Muscle of leg (tissue), 3 donors: ENCODE measurements at regions not wholly inside any gene's neighbourhood (a gene's known extent, or its start where the extent isn't known, plus 50 kb on each side); places are given as distances from the start of the nearest gene placed in this dataset.
A peak's percentile ranks its signal among the peaks of the same experiment; 100 is the strongest.

ENCODE experiments used
- DNase-seq: peaks from one replicate; pipeline ENCODE4 v3.0.0; 2013
- H3K27ac ChIP-seq: one replicate; pipeline ENCODE4 v1.5.1; 2013; ENCODE audit warnings: mild to moderate bottlenecking, low read length, control low read depth
- H3K27me3 ChIP-seq: one replicate; pipeline ENCODE4 v1.6.1; 2013; ENCODE audit warnings: low read length; ENCODE audit not compliant: control insufficient read depth, insufficient read depth
- H3K36me3 ChIP-seq: one replicate; pipeline ENCODE4 v1.6.1; 2013; ENCODE audit warnings: low read length; ENCODE audit not compliant: control insufficient read depth, insufficient read depth
- H3K4me1 ChIP-seq: one replicate; pipeline ENCODE4 v1.6.1; 2013; ENCODE audit warnings: low read length; ENCODE audit not compliant: control insufficient read depth, insufficient read depth
- H3K4me3 ChIP-seq: one replicate; pipeline ENCODE4 v1.5.1; 2013; ENCODE audit warnings: low read length, control low read depth
- H3K9me3 ChIP-seq: replicated peaks from 2 replicates; pipeline ENCODE4 v1.6.1; 2013; ENCODE audit warnings: low read depth, low read length; ENCODE audit not compliant: control insufficient read depth
- WGBS: methylation state at CpG from one replicate; pipeline ENCODE4 v1.1.5; 2013; ENCODE audit warnings: missing lambda C conversion rate; ENCODE audit not compliant: insufficient coverage; 5-methylcytosine and 5-hydroxymethylcytosine counted together

DNA sequence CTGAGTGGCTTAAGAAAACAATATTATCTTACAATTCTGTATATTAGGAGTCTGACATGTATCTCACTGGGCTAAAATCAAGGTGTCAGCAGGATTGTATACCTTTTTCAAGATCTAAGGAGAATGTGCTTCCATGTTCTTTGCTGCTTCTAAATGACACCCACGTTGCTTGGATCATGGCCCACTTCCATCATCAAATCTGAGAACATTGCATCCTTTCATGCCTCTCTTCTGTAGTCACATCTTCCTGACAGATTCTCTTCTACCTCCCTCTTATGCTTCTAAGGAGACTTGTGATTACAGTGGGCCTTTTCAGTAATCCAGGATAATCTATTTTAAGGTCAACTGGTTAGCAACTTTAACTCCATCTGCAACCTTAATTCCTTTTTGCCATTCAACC, 499.4 kb downstream of the FAM181B start:
- DNase-seq: no peak
- WGBS: no CpG with 5 or more reads among the region's 1 CpG
- H3K9me3 ChIP-seq: peaks cover 2% of the 10 kb centered on the region
- H3K4me3 ChIP-seq: no peak overlapping the region
- no peaks in the 10 kb centered on the region for H3K4me1 ChIP-seq
- H3K36me3 ChIP-seq: no peaks in the 10 kb centered on the region
- H3K27me3 ChIP-seq: no peaks in the 10 kb centered on the region
- no peak overlapping the region for H3K27ac ChIP-seq

DNA sequence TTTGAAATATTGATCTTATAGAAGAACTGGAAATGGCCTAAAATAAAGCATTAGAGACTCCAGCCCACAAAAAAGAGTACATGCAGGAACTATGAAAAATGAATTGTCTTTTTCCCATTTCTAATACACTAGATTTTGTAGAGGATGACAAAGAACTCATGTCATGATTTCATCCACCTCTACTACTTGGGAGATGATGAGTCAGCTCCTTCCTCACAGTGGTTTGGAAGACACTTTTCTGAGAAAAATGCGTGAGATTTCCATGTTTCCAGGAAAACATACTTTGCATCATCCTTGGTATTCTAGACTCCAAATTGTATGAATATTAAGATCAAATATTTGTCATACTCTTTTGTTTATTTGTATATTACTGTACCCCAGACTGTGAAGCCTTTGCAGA, 500.5 kb downstream of the FAM181B start:
- no CpG with 5 or more reads among the region's 1 CpG for WGBS
- DNase-seq: no peak
- no peaks in the 10 kb centered on the region for H3K4me1 ChIP-seq
- H3K4me3 ChIP-seq: no peak overlapping the region
- no peaks in the 10 kb centered on the region for H3K36me3 ChIP-seq
- no peak overlapping the region for H3K27ac ChIP-seq
- H3K9me3 ChIP-seq: no peaks in the 10 kb centered on the region
- no peaks in the 10 kb centered on the region for H3K27me3 ChIP-seq

DNA sequence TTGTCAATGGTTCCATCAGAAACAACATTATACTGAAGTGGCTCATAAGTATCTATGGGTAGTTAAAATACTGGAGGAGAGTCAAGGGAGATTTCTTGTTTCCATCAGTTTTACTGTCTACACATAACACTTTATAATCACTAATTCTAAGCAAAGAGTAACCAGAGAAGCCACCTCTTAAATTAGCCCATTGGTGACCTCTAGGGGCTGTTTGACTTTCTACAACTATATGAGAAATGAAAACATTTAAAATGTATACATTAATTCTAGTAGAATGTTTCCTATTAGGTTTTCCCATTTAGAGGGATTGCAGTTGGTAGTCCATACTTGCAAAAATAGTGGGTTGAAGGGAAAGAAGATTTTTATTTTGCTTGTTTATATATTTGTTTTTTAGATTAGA, 504.3 kb downstream of the FAM181B start:
- Histone ChIP-seq H3K27me3 (no peaks in the 10 kb centered on the region), H3K36me3 (no peaks in the 10 kb centered on the region), H3K27ac (no peak overlapping the region), H3K9me3 (no peaks in the 10 kb centered on the region), H3K4me3 (no peak overlapping the region), H3K4me1 (no peaks in the 10 kb centered on the region)
- peak; percentile 23 for DNase-seq

DNA sequence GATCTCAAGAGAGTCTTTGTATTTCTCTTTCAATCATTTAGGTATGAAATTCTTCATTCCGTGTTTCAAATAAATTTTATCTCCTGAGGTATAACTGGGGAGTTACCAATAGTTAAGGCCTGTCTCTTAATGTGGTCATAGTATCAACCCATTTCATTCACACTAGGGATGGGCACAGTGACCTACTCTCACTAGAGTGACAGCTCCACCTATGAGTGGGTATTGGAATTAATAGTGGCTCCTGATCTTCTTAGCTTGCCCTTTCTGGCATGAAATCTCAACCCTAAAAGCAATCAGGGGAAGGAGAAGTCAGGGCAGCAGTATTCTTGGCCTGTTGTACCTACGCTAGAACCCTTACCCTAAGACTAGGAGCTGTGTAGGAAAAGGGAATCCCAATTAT, 507.7 kb downstream of the FAM181B start:
- Histone ChIP-seq H3K36me3 (no peaks in the 10 kb centered on the region), H3K4me3 (no peak overlapping the region), H3K9me3 (no peaks in the 10 kb centered on the region), H3K4me1 (no peaks in the 10 kb centered on the region), H3K27me3 (no peaks in the 10 kb centered on the region), H3K27ac (no peak overlapping the region)
- WGBS: no CpG with 5 or more reads among the region's 2 CpGs
- no peak for DNase-seq

DNA sequence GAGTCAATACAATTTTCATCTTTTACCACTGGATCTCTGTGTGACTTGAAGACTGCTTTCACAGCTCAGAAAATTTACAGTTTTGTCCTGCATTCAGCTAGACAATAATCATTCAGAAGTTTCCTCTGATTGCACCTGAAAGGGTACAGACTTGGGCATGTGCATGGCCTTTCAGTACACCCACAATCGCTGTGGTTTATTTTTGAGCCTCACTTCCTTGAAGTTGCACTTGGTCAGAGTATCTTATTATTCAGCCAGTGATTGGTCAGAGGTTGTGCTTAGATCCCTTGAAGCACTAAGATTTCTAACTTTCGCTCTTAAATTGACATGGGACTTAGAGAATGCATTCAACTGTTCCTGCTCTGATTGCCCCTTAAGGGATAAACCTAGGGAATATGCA, 508.2 kb downstream of the FAM181B start:
- H3K36me3 ChIP-seq: no peaks in the 10 kb centered on the region
- H3K4me3 ChIP-seq: no peak overlapping the region
- no peaks in the 10 kb centered on the region for H3K27me3 ChIP-seq
- H3K9me3 ChIP-seq: no peaks in the 10 kb centered on the region
- WGBS: 100% methylated on average over 1 of the region's 2 CpGs
- DNase-seq: no peak
- no peaks in the 10 kb centered on the region for H3K4me1 ChIP-seq
- no peak overlapping the region for H3K27ac ChIP-seq

DNA sequence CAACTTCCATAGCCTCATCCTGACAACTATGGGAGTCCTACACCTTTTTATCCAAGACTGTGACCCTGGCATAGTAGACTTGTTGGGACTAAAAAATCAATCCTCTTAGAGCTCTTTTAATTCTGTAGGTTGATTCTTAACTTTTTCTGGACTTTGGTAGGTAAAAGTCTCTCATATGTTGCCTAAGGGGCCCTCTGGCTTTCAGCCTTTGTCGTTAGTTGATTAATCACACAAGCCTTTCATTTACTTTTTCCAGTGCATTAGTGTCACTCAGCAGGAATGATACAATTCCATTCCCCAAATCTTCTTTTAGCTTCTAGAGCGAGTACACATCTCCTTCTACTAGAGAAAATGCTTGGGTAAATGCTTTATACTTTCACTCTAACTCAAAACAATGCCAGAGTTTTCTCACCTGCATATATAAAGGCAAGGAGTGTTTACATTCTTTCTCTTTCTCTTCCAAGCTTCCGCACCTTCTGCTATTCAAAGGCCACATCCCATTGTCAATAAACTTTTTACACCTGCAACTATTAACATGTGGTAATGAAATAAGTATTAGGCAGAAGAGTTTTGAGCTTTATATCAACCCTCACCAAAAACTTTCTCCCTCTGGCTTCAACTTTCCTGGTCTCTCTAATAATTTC, 516.6 kb downstream of the FAM181B start:
- H3K27me3 ChIP-seq: no peaks in the 10 kb centered on the region
- no peak overlapping the region for H3K4me3 ChIP-seq
- DNase-seq: no peak
- H3K4me1 ChIP-seq: no peaks in the 10 kb centered on the region
- no peak overlapping the region for H3K27ac ChIP-seq
- no peaks in the 10 kb centered on the region for H3K36me3 ChIP-seq
- WGBS: no CpG with 5 or more reads among the region's 3 CpGs
- no peaks in the 10 kb centered on the region for H3K9me3 ChIP-seq

DNA sequence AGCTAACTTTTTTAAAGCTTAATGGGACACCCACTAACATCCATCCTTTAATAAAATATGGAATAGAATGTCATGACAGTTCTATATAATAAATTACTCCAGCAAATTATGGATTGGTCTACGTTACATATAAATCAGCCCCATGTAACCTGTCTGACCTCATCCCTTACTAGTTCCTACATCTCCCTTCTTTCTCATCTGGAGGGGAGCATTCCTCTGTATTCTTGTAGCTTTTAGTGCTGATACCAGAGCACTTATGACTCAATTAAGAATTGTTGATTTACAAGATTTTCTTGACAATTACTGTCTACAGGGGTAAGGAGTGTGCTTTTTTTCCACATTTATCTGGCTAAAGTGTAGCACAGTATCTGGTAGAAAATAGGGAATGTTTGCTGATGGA, 523.7 kb downstream of the FAM181B start:
- Histone ChIP-seq H3K4me1 (no peaks in the 10 kb centered on the region), H3K27ac (no peak overlapping the region), H3K4me3 (no peak overlapping the region), H3K9me3 (no peaks in the 10 kb centered on the region), H3K36me3 (no peaks in the 10 kb centered on the region), H3K27me3 (no peaks in the 10 kb centered on the region)
- WGBS: no CpG with 5 or more reads among the region's 1 CpG
- DNase-seq: no peak

DNA sequence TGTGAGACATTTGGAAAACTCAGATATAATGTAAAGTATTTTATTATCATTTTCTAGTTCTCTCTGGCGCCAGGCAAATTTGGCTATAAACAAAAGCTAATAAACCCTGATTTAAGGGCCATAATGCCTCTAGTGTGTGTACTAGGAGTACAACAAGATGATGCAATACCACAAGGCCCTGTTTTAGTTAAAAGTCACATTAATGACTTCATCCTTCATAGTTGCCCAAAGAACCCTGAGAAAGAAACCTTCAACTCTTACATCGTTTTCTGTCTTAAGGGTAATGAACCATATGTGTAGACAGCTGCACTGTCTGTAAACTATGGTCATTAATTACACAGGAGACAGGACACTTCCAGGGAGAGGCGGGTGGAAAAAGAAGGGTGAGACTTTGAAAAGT, 538.4 kb downstream of the FAM181B start:
- Histone ChIP-seq H3K4me3 (no peak overlapping the region), H3K27ac (no peak overlapping the region), H3K9me3 (no peaks in the 10 kb centered on the region), H3K27me3 (no peaks in the 10 kb centered on the region), H3K4me1 (no peaks in the 10 kb centered on the region), H3K36me3 (no peaks in the 10 kb centered on the region)
- no CpG with 5 or more reads among the region's 3 CpGs for WGBS
- no peak for DNase-seq

DNA sequence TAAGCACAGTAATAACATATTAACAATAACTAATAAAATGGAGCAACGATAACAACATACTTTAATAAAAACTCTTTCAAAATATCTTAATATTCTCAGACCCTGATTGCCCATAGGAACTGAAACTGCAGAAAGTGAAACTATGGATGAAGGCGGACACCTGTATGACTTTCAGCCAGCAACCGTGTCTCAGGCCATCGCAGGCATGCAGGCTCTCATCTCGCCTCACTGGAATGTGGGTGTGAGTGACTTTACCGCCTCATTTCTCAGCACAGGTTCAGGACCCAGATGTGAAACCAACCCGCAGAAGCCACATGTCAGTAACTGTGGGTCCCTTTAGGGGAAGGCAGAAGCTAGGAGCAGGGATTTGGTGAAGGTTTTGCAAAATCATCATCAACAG, 539.1 kb downstream of the FAM181B start:
- Histone ChIP-seq H3K27ac (no peak overlapping the region), H3K4me3 (no peak overlapping the region), H3K27me3 (no peaks in the 10 kb centered on the region), H3K36me3 (no peaks in the 10 kb centered on the region), H3K4me1 (no peaks in the 10 kb centered on the region), H3K9me3 (no peaks in the 10 kb centered on the region)
- WGBS: no CpG with 5 or more reads among the region's 7 CpGs
- no peak for DNase-seq

DNA sequence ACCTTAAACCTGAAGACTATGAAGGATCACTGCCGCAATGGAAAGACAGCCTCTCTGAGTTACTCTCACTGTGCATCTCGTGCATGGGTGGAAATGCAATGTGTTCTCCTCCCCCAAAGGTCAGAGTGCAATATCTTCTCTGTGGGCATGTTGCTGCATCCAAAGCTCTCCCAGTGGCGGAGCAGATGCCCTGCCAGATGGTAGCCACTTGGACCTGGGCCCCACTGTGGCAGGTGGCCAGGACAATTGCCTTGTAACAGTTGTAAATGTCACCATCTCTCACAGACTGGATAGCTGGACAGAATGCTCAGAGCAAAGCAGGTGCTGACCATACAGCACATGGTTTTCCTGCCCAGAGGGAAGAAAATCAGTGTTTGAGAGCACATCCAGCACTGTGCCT, 542.0 kb downstream of the FAM181B start:
- Histone ChIP-seq H3K4me1 (no peaks in the 10 kb centered on the region), H3K27ac (no peak overlapping the region), H3K9me3 (no peaks in the 10 kb centered on the region), H3K36me3 (no peaks in the 10 kb centered on the region), H3K27me3 (no peaks in the 10 kb centered on the region), H3K4me3 (no peak overlapping the region)
- 64% methylated on average over 3 of the region's 3 CpGs for WGBS
- peak; percentile 24 for DNase-seq

DNA sequence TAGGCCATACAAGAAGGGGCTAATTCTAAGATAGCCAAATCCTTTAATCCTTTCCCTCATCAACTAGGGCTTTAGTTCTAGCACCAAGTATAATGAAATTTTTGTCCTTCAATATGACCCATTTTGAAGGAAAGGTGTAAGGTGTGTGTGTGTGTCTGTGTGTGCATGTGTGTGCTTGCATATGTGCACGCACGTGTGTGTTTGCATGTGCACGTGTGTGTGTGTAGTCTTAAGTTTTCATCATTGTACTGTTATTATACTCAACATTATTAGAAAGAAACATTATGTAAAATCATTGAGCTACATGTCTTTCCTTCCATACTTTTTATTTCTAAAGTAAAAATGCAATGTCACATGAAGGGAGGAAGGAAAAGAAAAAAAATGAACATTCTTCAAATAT, 547.7 kb downstream of the FAM181B start:
- no peak for DNase-seq
- no peaks in the 10 kb centered on the region for H3K27me3 ChIP-seq
- H3K36me3 ChIP-seq: no peaks in the 10 kb centered on the region
- H3K9me3 ChIP-seq: no peaks in the 10 kb centered on the region
- H3K4me1 ChIP-seq: no peaks in the 10 kb centered on the region
- H3K27ac ChIP-seq: no peak overlapping the region
- WGBS: no CpG with 5 or more reads among the region's 3 CpGs
- H3K4me3 ChIP-seq: no peak overlapping the region
